Amygdala (tissue), 56 donors: ENCODE measurements at regions not wholly inside any gene's neighbourhood (a gene's known extent, or its start where the extent isn't known, plus 50 kb on each side); places are given as distances from the start of the nearest gene placed in this dataset.
"Not testable (repeated sequence)": the region's sequence is repeated elsewhere in the genome, so short reads cannot be mapped to it uniquely, and the experiment has no call there.

Experiments
- DNase-seq, 56 donors: peaks; one replicate each; lab custom pipeline; 2025; lab: John Stamatoyannopoulos, UW

DNA sequence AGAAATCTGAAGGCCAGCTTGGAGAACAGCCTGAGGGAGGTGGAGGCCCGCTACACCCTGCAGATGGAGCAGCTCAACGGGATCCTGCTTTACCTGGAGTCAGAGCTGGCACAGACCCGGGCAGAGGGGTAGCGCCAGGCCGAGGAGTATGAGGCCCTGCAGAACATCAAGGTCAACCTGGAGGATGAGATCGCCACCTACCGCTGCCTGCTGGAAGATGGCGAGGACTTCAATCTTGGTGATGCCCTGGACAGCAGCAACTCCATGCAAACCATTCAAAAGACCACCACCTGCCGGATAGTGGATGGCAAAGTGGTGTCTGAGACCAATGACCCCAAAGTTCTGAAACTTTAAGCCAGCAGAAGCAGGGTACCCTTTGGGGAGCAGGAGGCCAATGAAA lies 318.4 kb downstream of the ZFHX3 start:
- not testable (repeated sequence) for DNase-seq

DNA sequence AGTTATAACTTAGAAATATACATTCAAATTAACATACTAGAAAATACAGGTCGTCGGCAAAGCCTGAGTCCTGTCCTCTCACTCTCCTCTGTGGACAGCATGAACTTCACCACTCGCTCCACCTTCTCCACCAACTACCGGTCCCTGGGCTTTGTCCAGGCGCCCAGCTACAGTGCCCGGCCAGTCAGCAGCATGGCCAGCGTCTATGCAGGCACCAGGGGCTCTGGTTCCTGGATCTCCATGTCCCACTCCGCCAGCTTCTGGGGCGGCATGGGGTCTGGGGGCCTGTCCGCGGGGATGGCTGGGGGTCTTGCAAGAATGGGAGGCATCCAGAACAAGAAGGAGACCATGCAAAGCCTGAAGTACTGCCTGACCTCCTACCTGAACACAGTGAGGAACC lies 319.4 kb downstream of the ZFHX3 start:
- no peak for DNase-seq

DNA sequence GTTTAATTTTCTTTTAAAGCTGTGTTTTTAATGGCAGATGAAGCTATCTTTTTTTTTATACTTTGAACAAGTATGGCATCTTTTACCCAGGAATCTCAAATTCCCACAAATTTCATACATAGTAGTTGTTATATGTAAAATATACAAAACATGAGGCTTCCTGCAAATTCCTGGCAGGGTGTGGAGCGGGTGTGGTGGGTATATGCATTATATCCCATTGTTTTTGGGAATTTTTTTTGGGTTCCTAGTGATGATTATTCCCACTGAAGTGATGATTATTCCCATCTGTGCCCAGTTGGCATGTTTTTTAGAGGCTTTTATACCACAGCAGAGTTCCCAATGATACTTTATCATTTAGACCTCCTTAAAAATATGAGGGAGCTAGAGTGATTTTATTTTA lies 320.4 kb downstream of the ZFHX3 start:
- DNase-seq = no peak

DNA sequence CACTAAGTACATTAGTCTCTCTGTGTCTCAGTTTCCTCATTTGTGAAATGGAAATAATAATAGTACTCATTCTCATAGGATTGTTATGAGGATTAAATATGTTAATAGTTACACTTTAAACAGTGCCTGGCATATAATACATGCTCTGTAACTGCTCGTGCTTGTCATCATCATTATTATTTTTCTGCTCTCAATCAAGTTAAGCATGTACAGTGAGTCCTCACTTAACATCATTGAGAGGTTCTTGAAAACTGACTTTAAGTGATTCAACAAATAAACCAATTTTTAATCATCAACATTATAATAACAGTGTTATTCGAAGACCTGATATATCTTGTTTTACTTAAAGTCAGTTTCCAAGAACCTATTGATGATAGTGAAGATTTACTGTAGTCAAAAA lies 322.3 kb downstream of the ZFHX3 start:
- DNase-seq = no peak

DNA sequence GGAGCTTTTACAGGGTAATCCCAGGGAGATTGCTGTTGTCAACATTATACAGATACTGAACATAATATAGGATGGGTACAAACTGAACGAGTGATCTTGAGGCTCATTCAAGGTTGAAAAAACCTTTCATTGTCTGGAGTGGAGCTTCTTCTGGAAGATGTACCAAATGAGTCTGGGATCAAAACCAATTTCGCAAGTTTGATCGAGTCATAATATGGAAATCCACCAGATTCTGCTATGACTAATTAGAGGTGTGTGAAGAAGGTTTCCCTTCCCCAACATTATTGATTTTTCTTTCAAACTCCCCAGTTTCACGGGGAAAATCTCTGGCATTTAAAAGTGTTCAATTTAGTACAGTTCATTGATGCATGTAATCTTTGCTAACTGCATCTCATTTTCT lies 324.1 kb downstream of the ZFHX3 start:
- no peak for DNase-seq

DNA sequence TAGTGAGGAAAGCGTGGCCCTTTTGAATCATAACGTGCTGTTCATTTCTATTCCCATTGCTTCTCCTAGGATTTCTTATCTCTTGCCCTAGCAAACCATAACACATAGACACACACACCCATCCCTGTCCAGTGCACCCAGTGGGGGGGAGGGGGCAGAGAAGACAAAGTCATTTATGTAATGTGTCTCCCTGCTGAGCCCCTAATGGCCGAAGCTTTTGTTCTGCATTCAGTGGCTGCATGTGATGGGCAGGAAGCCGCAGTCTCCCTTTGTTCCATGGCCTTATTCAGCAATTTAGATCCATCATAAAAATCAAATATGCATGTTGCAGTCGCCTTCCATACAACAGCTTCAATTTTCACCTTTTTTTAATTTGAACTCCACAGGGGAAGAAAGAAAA lies 325.4 kb downstream of the ZFHX3 start:
- peak in 6 of 56 donors; percentile 0 to 10 (median 1) for DNase-seq

DNA sequence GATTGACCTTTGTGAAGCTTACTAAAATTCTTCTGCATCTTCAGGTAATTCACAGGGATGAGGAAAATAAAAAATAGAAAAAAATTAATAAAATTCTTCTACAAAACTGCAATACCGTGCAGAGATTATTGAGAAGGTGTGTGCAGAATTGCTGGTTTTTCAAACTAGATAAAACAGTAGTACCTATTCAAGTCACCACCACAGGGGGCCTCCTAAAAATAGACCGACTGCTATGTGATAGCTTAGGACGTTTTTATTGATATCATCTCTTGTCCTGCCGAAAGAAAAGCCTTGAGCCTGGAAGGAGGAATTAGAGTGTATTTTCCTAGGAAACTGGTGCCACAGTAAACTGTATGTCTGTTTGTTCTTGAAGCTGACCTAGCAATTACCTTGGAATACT lies 325.9 kb downstream of the ZFHX3 start:
- DNase-seq = no peak

DNA sequence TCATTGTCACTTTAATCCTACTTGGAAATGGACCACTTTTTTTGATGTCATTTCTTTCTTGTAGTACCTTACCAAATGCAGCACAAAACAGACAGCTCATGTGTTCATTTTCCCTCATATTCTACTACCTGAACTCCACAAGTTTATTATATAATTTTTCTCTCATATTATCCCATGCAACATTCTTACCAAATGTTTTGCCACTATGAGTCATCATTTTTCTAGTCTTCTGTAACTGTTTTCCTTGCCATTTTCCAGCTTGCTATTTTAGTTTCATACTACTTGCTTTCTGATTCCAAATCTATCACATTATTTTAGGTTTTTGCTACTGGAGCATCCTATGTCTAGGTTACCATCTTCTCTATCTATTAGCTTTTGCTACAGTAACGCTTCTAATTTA lies 332.7 kb downstream of the ZFHX3 start:
- DNase-seq = no peak

DNA sequence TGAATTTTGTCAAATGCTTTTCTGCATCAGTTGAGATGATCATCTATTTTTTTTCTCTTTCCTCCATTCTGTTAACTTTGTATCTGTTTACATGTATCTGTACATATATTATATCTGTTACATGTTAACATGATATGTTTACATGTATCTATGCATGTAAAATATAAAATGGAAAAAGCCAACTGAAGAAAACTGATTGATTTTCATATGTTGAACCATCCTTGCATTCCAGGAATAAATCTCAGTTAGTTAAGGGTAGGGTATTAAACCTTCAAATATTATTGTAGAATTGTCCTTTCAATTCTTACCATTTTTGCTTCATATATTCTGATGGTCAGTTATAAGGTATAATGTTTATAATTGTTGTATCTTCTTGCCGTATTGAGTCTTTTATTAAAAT lies 336.1 kb downstream of the ZFHX3 start:
- no peak for DNase-seq

DNA sequence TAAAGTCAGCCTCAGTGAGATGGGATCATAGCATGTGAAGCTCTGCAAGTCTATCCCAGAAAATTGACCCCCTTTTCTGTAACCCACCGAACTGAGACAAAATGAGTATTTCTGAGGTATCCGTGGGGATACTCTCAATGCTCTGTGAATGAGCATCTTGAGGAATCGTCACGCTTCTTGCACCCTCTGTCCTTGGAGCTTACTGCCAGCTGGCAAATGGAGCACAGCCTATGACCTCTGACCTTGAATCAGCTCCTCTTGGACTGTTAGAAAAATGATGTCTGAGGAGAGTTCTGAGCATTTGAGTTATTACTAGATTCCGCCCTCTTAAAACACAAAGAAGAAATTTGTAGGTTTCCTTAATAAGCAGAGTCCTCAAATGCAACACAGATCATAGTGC lies 342.1 kb downstream of the ZFHX3 start:
- DNase-seq = no peak

DNA sequence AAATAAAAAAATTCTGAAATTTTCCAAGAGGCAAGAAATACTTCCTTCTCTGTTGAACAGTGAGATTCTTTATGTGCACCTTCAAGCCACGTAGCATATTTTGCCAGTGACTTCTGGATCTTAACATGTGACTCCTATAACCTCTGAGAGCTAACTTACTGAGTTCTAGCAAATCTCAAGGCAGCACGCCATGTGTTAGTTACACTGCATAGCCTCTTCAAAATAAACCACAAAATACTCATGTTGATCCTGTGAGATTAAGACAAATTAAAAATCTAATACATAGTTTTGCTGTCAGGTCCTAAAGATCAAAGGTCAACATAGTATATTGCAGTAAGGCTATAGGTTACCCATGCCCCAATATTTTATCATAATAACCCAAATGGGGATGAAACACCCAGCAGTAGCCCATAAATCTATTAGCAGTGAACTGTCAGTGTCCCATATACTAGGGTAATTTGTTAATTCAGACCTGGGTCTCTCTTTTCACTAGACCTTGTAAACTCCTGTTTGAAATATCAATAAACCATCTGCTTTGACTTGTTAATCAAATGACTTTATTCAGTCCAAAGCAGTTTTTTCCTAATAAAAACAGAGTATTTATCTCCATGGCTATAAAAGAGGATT lies 343.1 kb downstream of the ZFHX3 start:
- no peak for DNase-seq

DNA sequence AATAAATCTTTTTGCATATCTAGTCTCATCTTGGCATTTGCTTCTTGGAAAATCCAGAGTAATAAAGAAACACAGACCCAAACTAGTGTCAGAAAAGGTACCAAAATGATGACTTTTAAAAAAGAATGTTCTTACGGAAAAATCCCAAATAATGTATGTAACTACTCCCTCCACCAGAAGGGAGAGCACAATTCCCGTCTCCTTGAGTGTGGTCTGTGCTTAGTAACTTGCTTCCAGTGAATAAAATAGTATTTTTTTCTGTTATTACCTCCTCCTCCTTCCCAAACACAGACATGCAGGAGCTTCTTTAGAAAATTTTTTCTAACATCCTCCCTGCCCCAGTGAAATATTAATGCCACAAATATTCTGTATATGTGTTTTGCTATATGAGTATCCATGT lies 358.1 kb downstream of the ZFHX3 start:
- no peak for DNase-seq

DNA sequence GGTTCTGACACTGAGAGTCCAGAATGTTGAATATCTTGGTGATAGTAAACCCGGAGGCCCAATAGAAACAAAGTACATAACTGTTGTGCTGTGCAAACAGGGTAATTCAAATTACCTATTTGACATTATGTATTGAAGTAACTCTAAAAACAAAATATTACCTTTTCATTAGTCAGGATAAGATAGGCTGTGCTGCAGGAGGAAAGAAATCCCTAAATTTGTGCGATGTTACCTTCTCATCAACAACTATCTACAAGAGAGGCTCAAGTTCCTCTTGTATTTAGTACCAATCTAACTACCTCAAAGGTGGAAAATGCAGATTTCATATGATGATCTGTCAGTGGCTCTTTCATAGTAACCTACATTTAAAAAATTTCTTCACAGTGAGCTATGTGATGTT lies 367.2 kb downstream of the ZFHX3 start:
- DNase-seq = no peak

DNA sequence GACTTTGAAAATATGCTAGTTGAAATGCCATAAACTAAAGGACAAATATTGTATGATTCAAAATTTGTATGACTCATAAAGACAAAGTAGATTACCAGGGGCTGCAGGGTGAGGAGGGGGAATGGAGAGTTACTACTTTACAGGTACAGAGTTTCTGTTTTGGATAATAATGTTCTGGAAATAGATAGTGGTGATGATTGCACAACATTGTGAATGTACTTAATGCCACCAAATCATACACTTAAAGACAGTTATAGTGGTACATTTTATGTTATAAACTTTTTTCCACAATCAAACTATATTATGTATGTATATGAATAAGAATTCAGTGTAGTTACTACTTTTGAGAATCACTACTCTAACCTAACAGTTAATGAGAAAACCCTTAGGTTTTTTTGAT lies 368.1 kb downstream of the ZFHX3 start:
- DNase-seq = no peak

DNA sequence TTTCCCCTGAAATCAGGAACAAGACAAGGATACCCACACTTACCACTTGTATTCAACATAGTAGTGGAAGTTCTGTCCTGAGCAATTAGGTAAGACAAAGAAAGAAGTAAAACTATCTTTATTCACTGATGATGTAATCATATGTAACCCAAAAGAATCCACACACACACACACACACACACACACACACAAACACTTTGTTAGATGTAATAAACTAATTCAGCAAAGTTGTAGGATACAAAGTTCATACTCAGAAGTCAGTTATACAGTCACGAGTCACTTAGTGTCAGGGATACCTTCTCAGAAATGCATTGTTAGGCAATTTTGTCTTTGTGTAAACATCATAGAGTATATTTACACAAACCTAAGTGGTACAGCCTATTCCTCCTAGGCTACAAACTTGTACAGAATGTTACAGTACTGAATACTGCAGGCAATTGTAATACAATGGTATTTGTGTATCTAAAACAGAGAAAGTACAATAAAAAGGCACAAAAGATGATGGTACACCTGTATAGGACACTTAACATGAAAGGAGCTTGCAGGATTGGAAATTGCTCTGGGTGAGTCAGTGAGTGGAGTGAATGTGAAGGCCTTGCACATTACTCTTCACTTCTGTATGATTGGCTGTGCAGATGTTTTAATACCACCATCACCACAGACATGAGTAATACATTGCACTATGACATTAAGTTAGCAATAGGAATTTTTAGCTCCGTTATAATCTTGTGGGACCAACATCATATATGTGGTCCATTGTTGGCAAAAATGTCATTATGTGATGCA lies 370.1 kb downstream of the ZFHX3 start:
- no peak for DNase-seq

DNA sequence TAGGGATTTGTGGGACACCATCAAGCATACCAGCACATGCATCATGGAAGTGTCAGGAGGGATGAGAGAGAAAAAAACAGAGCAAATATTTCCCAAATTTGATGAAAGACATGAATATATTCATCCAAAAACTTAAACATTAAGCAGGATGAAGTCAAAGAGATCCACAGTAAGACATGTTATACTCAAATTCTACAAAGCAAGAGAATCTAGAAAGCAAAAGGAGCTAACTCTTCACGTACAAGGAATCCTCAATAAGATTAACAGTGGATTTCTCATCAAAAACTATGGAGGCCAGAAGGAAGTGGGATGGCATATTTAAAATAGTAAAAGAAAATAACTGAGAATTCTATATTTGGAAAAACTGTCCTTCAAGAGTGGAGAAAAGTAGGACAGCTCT lies 374.8 kb downstream of the ZFHX3 start:
- DNase-seq = no peak

DNA sequence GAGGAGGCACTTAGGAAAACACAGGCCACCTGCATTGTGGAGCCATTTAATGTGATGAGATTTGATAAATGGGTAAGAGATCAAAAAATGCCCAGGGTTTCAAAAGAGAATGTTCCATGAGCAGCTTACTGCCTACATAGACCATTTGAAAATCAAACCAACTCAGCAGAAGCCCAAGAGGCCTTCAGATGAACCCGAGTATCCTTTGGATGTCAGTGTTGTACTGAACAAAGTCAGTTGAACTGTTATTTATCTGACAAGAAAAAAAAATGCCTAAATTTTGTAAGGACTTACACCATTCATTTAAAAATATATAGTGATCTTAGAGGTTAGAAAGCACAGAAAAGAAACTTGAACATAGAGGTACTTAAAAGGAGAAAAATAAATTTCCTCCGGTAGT lies 381.7 kb downstream of the ZFHX3 start:
- no peak for DNase-seq

DNA sequence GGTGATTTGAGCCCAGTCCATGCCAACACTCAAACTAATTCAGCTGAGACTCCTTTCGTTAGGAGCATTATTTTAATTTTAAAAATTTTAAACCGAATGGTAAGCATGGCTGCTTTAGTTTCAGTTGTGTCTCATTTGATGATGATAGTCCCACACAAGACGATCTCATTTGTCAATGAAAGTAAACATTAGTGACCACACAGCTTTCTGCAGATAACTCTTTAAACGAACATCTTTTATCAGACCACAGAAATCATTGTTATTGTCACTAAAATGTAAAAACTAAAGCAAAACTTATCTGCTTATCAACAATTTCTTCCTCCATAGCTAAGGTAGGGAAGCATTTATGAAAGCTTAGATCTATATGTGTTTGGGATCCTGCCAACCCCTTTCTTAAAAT lies 382.2 kb downstream of the ZFHX3 start:
- DNase-seq = no peak

DNA sequence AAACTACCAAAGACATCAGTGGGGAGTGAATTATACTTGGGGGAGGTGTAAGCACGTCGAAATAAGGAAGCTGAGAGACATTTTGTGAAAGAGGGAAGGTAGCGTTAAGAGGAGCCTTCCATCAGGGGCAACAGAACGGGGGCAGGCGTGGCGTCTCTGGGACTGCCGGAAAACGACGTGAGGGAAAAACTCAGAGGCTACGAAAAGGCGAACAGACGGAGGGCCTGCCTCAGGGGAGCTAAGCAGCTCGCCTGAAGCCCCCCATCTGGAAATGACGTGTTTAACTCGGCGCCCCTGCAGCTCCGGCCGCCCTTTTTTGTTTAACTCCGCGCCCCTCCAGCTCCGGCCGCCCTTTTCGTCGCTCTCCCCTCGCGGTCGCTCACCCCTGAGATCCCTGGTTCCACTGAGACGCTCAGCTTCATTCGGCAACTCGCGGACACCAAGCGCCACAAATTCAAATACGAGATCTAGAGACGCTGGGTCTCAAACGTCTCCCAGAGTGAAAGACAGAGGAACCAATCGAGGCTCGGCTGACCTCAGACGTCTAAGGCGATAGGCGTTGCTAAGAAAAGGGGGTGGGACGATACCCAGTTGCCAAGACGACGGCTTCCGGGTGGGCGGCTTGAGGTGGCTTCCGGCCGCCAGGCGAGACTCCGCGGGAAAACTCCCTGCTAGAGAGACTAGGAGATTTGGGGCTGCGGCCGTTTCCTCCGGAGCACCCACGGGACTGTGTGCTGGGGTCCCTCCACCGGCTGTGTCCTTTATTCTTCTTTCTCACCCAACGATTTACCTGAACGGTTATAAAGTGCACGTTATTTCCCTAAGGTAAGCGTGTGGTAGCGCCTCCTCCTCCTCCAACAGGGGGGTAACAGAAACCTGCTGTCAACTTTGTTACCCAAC lies 383.2 kb downstream of the ZFHX3 start:
- DNase-seq = peak; percentile 24 to 96 (median 89)

DNA sequence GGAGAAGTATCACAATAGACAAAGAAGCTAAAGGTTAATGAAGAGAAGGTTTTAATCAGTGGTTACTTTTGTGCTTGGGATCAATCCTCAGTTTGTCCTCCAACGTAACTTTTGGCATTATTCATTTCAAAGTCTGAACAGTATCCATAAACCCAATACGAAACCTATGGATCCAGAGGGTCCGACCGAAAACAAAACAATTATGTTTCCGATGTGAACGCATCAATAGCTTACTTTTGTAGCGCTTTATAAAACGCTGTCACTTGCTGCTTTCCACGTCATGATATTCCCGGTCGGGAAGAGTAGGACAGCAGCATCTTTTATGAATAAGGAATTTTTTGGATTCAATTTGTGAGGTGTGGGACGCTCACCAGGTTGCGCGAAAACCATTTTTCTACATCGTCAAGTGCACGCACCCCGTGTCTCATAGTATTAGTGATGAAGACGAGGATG lies 383.8 kb downstream of the ZFHX3 start:
- no peak for DNase-seq
